Kidney epithelial cell (primary cell): ENCODE measurements at regions not wholly inside any gene's neighbourhood (a gene's known extent, or its start where the extent isn't known, plus 50 kb on each side); places are given as distances from the start of the nearest gene placed in this dataset.
A peak's percentile ranks its signal among the peaks of the same experiment; 100 is the strongest.

Experiments used
- DNase-seq: peaks from one replicate; pipeline ENCODE4 v3.0.0-alpha.2; 2010; ENCODE audit warnings: low read depth
- H3K27me3 ChIP-seq: 2 replicates; pipeline ENCODE4 v1.6.0; 2011; ENCODE audit warnings: low read length; ENCODE audit not compliant: control insufficient read depth, insufficient read depth
- H3K36me3 ChIP-seq: 2 replicates; pipeline ENCODE4 v1.5.1; 2011; ENCODE audit warnings: low read length; ENCODE audit not compliant: control insufficient read depth, insufficient read depth
- H3K4me3 ChIP-seq: 2 replicates; pipeline ENCODE4 v1.5.1; 2011; ENCODE audit warnings: low read depth, mild to moderate bottlenecking, control low read depth, low read length
- TF ChIP-seq, protein P1 (sequence below): IDR thresholded peaks from 2 replicates; pipeline ENCODE4 v1.5.1; 2011; ENCODE audit warnings: mild to moderate bottlenecking, moderate library complexity, low read length, control low read depth, inconsistent platforms; ENCODE audit not compliant: insufficient read depth, poor library complexity, severe bottlenecking

DNA sequence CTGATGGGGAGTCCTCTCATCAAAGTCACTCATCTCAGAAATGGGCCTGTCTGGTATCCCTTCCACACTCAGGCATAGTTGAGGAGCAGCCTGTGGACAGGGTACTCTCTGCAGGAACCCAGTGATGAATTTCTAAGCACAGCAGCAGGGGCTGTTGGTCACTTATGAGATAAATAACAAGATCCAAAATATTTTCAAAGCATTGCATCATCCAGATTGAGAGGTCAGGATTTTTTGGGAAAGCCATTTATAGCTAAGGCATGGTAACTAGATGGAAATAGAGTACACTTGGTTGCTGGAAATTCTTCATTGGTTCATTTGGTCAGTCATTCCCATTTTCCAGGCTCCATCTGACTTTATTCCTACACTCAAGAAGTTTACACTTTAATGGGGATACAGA lies 246.8 kb upstream of the RAI14 start:
- Histone ChIP-seq H3K36me3 (no peaks in the 10 kb centered on the region), H3K27me3 (no peaks in the 10 kb centered on the region), H3K4me3 (no peak overlapping the region)
- TF ChIP-seq, protein P1, sequence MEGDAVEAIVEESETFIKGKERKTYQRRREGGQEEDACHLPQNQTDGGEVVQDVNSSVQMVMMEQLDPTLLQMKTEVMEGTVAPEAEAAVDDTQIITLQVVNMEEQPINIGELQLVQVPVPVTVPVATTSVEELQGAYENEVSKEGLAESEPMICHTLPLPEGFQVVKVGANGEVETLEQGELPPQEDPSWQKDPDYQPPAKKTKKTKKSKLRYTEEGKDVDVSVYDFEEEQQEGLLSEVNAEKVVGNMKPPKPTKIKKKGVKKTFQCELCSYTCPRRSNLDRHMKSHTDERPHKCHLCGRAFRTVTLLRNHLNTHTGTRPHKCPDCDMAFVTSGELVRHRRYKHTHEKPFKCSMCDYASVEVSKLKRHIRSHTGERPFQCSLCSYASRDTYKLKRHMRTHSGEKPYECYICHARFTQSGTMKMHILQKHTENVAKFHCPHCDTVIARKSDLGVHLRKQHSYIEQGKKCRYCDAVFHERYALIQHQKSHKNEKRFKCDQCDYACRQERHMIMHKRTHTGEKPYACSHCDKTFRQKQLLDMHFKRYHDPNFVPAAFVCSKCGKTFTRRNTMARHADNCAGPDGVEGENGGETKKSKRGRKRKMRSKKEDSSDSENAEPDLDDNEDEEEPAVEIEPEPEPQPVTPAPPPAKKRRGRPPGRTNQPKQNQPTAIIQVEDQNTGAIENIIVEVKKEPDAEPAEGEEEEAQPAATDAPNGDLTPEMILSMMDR, result no peak
- no peak for DNase-seq

DNA sequence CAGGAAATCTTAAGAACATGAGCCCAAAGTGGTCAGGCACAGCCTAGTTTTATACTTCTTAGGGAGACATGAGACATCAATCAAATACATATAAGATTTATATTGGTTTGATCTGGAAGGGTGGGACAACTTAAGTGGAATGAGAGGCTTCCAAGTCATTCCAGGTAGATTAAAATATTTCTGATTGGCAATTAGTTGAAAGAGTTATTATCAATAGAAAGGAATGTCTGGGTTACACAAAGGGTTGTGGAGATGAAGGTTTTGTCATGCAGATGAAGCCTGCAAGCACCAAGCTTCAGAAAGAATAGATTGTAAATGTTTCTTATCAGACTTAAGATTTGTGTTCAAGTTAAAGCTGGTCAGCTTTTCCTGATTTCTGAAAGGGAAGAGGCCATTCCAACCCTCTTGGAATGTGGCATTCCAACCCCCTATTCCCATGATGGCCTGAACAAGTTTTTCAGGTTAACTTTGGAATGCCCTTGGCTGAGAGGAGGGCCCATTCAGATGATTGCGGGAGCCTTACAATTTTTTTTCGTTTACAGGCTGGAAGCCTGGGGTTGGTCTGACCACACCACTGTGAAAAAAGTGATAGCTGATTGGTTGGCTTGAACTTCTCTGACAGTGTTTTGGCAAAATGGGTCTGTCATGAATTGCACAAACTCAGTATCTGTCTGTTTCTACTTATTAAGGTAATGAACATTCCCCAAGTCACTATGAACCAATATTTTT lies 245.6 kb upstream of the RAI14 start:
- no peak for DNase-seq
- TF ChIP-seq, protein P1, result no peak
- Histone ChIP-seq H3K36me3 (no peaks in the 10 kb centered on the region), H3K4me3 (no peak overlapping the region), H3K27me3 (no peaks in the 10 kb centered on the region)

DNA sequence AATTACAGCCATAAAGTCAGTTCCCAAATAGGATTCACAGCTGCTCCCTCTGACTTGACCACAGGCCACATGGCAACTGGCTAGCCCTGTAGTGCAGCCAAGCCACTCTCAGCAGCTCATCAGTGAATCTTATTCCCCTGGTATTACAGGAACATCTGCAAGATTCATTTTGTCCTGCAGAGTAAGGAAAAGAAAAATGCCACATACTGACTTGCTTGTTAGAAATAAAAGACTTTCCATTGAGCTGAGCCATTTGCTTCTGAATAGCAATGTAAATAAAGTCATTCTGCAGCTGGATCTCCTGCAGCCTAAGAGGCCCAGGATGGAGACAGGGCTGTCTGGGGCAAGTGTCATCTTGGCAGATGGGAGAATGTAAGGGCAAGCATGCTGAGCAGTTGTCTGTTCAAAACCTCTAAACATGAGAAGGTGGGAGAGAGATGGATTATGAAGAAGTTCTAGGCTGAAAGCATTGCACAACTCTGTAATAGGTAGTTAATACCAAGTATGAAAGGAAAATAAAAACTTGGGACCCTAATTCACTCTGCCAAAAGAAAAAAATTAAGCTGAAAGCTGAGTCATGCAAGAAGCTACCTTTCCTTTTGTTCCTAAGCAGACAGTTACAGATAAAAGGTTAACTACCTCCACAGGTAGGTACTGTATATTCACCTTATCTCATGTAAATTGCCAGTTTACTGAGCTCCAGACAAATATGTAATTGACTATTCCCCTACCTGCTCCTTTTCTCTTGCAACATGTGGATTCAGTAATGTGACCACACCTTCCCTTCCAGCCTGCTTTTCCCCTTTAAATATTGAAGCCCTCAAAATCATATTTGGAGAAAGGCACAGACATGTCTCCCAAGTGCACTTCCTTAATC lies 244.4 kb upstream of the RAI14 start:
- TF ChIP-seq, protein P1, result no peak
- Histone ChIP-seq H3K4me3 (no peak overlapping the region), H3K27me3 (no peaks in the 10 kb centered on the region), H3K36me3 (no peaks in the 10 kb centered on the region)
- no peak for DNase-seq

DNA sequence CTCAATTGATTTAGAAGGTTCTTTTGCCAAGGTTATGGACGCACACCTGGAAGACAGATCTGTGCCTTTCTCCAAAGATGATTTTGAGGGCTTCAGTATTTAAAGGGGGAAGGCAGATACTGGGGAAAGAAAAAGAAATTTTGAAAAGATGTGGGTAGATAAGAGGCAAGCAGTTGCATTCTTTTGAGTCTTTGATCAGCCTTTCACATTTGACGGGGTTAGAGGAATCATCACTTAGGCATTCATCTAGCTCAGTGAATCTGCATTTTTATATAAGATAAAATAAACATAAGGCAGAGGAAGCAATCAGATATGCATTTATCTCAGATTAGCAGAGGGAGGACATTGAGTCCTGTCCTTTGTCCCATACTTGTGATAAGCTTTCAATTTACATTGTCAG lies 243.4 kb upstream of the RAI14 start:
- Histone ChIP-seq H3K4me3 (no peak overlapping the region), H3K36me3 (no peaks in the 10 kb centered on the region), H3K27me3 (no peaks in the 10 kb centered on the region)
- peak; percentile 1 for DNase-seq
- TF ChIP-seq, protein P1, result no peak

DNA sequence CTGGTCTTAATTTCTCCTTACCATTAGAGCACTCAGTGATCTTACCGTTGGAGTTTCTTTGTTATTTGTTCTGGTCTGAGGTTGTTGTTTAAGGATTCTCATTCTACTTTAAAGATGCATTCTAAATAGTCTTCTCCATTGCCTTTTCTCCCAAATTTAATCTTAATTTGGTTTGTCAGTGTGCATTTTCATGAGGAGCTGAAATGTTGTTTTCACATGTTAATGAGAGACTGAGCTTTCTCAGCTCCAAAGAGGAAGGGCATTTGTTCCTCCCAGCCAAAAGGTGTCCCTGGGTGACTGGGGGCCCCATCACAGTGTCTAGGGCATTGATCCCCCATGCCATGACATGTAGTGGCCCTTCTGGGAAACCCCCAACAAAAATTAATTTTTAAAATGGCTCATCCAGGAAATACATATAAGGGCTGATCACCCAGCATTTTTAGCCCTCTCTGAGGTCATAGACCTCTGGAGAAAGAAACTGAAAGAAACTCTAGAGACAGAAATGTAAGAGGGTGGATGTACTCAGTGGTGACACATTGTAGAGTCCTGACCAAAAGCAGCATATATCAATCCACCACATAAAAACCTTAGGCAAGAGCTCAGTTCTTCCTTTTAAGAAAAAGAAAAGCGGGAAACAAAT lies 240.4 kb upstream of the RAI14 start:
- H3K27me3 ChIP-seq, result no peaks in the 10 kb centered on the region
- DNase-seq, result no peak
- no peaks in the 10 kb centered on the region for H3K36me3 ChIP-seq
- TF ChIP-seq, protein P1, result no peak
- no peak overlapping the region for H3K4me3 ChIP-seq
